ENCODE measurements at regions not wholly inside any gene's neighbourhood (a gene's known extent, or its start where the extent isn't known, plus 50 kb on each side); places are given as distances from the start of the nearest gene placed in this dataset.
"Not testable (repeated sequence)": the region's sequence is repeated elsewhere in the genome, so short reads cannot be mapped to it uniquely, and the experiment has no call there.

DNA sequence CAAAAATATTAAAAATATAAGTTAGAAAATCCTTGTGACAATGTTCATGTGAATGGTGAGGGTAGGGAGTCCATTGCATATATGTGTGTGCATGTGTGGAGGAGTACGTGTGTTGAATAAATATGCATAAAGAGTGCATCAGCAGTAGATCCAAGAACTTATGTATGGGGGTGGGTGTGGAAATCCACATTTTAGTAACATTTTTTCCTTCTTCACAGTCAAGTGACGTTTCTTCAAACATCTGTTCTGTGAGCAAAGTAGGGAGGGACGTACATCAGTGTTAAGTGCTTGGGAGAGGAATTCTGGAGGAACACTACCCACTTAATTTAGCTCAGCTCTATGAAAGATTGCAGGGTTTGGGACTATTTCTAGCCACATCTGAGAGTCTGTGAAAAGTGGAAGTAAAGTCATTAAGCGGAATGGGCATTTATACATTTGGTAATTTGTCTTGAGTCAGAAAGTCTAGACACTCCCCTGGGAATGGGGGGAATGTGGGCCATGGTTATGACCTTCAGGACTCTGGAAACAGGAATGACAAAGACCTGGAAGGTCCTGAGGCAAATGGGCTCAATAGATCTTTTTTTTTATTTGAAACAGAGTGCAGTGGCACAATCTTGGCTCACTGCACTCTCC, 156.4 kb upstream of the PLXNC1 start:
- TF ChIP-seq, protein P1, sequence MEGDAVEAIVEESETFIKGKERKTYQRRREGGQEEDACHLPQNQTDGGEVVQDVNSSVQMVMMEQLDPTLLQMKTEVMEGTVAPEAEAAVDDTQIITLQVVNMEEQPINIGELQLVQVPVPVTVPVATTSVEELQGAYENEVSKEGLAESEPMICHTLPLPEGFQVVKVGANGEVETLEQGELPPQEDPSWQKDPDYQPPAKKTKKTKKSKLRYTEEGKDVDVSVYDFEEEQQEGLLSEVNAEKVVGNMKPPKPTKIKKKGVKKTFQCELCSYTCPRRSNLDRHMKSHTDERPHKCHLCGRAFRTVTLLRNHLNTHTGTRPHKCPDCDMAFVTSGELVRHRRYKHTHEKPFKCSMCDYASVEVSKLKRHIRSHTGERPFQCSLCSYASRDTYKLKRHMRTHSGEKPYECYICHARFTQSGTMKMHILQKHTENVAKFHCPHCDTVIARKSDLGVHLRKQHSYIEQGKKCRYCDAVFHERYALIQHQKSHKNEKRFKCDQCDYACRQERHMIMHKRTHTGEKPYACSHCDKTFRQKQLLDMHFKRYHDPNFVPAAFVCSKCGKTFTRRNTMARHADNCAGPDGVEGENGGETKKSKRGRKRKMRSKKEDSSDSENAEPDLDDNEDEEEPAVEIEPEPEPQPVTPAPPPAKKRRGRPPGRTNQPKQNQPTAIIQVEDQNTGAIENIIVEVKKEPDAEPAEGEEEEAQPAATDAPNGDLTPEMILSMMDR (IDR thresholded peaks at IDR 0.05) = no peak
- ATAC-seq = peak in 1 of 4 donors; percentile 12
- Histone ChIP-seq H3K4me3 (no peak overlapping the region), H3K4me1 (no peaks in the 10 kb centered on the region), H3K27me3 (no peaks in the 10 kb centered on the region), H3K9me3 (no peaks in the 10 kb centered on the region), H3K36me3 (no peaks in the 10 kb centered on the region), H3K27ac (no peak overlapping the region)
- intact Hi-C loops (cut with DNase I) = no loop called here
- no peak for DNase-seq
- 80 to 83% methylated on average over 4 of the region's 4 CpGs for WGBS, 2 donors
- no peak for FAIRE-seq

DNA sequence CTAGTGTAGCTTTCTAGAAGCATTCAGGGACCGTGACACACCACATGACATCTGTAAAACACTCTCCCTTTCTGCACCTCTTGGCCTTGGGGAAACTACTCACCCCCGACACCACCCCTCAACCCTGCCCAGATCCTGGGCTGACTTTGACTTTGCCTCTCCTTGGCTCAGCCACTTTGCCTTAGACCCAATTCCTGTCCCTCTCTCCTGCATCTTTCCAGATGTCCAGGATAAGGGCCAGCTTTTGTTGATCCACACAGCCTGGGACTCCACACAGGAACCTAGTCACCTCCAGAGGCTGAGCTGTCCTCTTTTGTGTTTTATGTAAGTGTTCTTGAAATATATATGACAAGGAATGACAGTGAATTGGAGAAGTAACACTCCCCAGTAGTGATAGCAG, 153.7 kb upstream of the PLXNC1 start:
- Histone ChIP-seq H3K9me3 (no peaks in the 10 kb centered on the region), H3K27me3 (no peaks in the 10 kb centered on the region), H3K4me3 (no peak overlapping the region), H3K27ac (no peak overlapping the region), H3K36me3 (no peaks in the 10 kb centered on the region), H3K4me1 (no peaks in the 10 kb centered on the region)
- ATAC-seq = no peak
- whole genome bisulfite sequencing, 2 donors = 46 to 96% methylated on average over 2 of the region's 2 CpGs
- TF ChIP-seq, protein P1 (IDR thresholded peaks at IDR 0.05) = no peak
- DNase-seq = no peak
- intact Hi-C loops (cut with DNase I) = no loop called here
- FAIRE-seq = no peak

DNA sequence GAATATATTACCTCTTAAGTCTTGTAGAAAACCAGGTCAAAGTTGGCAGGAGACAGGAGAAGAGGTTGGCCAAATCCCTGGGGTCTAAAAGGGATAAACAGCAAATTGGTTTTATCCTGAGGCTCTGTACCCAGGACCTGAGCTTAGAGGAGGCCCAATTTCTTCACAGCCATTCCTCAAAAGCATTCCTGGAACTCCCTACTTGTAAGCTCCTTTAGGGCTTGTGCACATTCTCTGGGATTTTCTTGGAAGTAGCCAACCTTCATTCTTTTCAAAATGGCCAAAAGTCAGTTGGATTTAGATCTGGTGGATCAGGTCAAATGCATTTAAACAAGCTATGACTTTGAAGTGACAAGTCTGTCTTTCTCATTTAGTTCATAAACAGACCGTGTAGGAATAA, 152.1 kb upstream of the PLXNC1 start:
- no peaks in the 10 kb centered on the region for H3K9me3 ChIP-seq
- ATAC-seq = no peak
- no peaks in the 10 kb centered on the region for H3K36me3 ChIP-seq
- no peak for DNase-seq
- H3K4me3 ChIP-seq = no peak overlapping the region
- FAIRE-seq = no peak
- H3K27ac ChIP-seq = no peak overlapping the region
- TF ChIP-seq, protein P1 (IDR thresholded peaks at IDR 0.05) = no peak
- 21 to 54% methylated on average over 1 of the region's 1 CpG for WGBS, 2 donors
- H3K4me1 ChIP-seq = no peaks in the 10 kb centered on the region
- no peaks in the 10 kb centered on the region for H3K27me3 ChIP-seq
- intact Hi-C loops (cut with DNase I) = no loop called here

DNA sequence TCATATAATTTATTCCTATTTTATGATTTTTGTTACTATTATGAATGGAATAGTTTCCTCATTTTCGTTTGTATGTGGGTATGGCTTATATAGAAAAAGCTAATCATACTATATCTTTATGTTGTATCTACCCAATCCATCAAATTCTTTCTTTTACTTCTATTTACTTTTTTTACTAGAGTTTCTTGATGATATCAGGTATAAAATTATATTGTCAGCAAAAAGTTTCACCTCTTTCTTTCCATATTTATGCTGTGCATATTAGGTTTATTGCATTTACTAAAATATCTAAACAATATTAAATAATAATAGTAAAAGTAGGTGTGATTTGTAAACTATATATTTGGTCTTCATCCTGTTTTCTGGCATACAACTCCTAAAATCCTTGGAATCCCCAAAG, 146.7 kb upstream of the PLXNC1 start:
- no peaks in the 10 kb centered on the region for H3K4me1 ChIP-seq
- ATAC-seq (no peak), DNase-seq (no peak), FAIRE-seq (no peak)
- 16 to 24% methylated on average over 1 of the region's 1 CpG for WGBS, 2 donors
- intact Hi-C loops (cut with DNase I) = no loop called here
- H3K9me3 ChIP-seq = no peaks in the 10 kb centered on the region
- H3K4me3 ChIP-seq = no peak overlapping the region
- TF ChIP-seq, protein P1 (IDR thresholded peaks at IDR 0.05) = no peak
- H3K36me3 ChIP-seq = no peaks in the 10 kb centered on the region
- H3K27ac ChIP-seq = no peak overlapping the region
- H3K27me3 ChIP-seq = no peaks in the 10 kb centered on the region

DNA sequence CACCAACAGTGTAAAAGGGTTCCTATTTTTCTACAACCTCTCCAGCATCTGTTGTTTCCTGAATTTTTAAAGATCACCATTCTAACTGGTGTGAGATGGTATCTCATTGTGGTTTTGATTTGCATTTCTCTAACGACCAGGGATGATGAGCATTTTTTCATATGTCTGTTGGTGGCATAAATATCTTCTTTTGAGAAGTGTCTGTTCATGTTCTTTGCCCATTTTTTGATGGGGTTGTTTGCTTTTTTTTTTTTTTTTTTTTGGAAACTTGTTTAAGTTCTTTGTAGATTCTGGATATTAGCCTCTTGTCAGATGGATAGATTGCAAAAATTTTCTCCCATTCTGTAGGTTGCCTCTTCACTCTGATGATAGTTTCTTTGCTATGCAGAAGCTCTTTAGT, 145.5 kb upstream of the PLXNC1 start:
- not testable (repeated sequence) for FAIRE-seq

DNA sequence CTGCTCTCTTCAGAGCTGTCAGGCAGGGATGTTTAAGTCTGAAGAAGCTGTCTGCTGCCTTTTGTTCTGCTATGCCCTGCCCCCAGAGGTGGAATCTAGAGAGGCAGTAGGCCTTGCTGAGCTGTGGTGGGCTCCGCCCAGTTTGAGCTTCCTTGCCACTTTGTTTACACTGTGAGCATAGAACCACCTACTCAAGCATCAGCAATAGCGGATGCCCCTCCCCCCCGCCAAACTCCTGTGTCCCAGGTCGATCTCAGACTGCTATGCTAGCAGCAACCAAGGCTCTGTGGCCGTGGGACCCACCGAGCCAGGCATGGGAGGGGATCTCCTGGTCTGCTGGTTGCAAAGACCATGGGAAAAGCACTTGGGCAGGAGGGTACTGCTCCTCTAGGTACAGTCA, 140.5 kb upstream of the PLXNC1 start:
- H3K4me3 ChIP-seq; ATAC-seq; H3K27me3 ChIP-seq; DNase-seq; H3K9me3 ChIP-seq; H3K27ac ChIP-seq; intact Hi-C loops (cut with DNase I); H3K4me1 ChIP-seq; H3K36me3 ChIP-seq; FAIRE-seq: not testable (repeated sequence)
- 81 to 84% methylated on average over 6 of the region's 6 CpGs for WGBS, 2 donors

More for the DNA sequence above, 145.5 kb upstream of the PLXNC1 start:
- H3K4me3 ChIP-seq; H3K36me3 ChIP-seq; H3K4me1 ChIP-seq; ATAC-seq; intact Hi-C loops (cut with DNase I); H3K27me3 ChIP-seq; H3K9me3 ChIP-seq; DNase-seq; H3K27ac ChIP-seq: not testable (repeated sequence)
- 32 to 38% methylated on average over 1 of the region's 1 CpG for WGBS, 2 donors

Data from pancreas (tissue), 10 donors.